Heart right ventricle (tissue), 16 donors: ENCODE measurements at regions not wholly inside any gene's neighbourhood (a gene's known extent, or its start where the extent isn't known, plus 50 kb on each side); places are given as distances from the start of the nearest gene placed in this dataset.

ENCODE experiments used
- ATAC-seq, 8 donors: fragments of 200-7000 bp; cut with Tn5 transposase; one replicate each; pipeline ENCODE4 v1.9.1; 2020; ENCODE audit warnings: mild to moderate bottlenecking in 8 of 8, moderate library complexity in 8 of 8, moderate number of reproducible peaks in 1 of 8
- DNase-seq, 2 donors: peaks; one replicate each; pipeline ENCODE4 v3.0.0-alpha.2; 2020
- H3K27ac ChIP-seq, 10 donors: fragments of 200-600 bp; sonication (generic) in 2 of 10; one replicate each; pipeline versions ENCODE4 v1.5.0 to v1.8.0; 2020 to 2022; ENCODE audit warnings: mild to moderate bottlenecking in 3 of 10
- H3K27me3 ChIP-seq, 7 donors: fragments of 200-600 bp; one replicate each; pipeline ENCODE4 v1.8.0; 2021 to 2022; ENCODE audit warnings: mild to moderate bottlenecking in 2 of 7
- H3K36me3 ChIP-seq, 9 donors: fragments of 200-600 bp; sonication (generic) in 1 of 9; one replicate each; pipeline versions ENCODE4 v1.5.0 to v1.8.0; 2020 to 2022; ENCODE audit warnings: mild to moderate bottlenecking in 2 of 9
- H3K4me1 ChIP-seq, 9 donors: fragments of 200-600 bp; sonication (generic) in 1 of 9; one replicate each; pipeline versions ENCODE4 v1.5.0 to v1.8.0; 2020 to 2022; ENCODE audit warnings: mild to moderate bottlenecking in 4 of 9
- H3K4me3 ChIP-seq, 10 donors: fragments of 200-600 bp; sonication (generic) in 2 of 10; one replicate each; pipeline versions ENCODE4 v1.5.0 to v1.8.0; 2020 to 2022; ENCODE audit warnings: mild to moderate bottlenecking in 7 of 10, moderate library complexity in 2 of 10
- H3K9me3 ChIP-seq, 11 donors: fragments of 200-600 bp in 10 of 11; sonication (generic) in 2 of 11; one replicate each; pipeline versions ENCODE4 v1.5.0 to v1.8.0; 2013 to 2022; ENCODE audit warnings: mild to moderate bottlenecking in 2 of 11, control low read depth in 1 of 11, moderate library complexity in 1 of 11
- CTCF ChIP-seq, 9 donors: fragments of 200-600 bp; sonication (generic) in 2 of 9; IDR thresholded peaks; one replicate each; pipeline versions ENCODE4 v1.5.0 to v1.8.0; 2021 to 2022; ENCODE audit warnings: antibody characterized with exemption in 9 of 9, mild to moderate bottlenecking in 5 of 9, moderate library complexity in 1 of 9
- WGBS, 2 donors: extraction: QIAGEN DNeasy Blood & Tissue Kit; methylation state at CpG; one replicate each; pipeline ENCODE4 v1.1.7; 2013; ENCODE audit warnings: inconsistent platforms in 1 of 2; 5-methylcytosine and 5-hydroxymethylcytosine counted together
- intact Hi-C, 10 donors: fragments of 100-400 bp; cut with DNase I; formaldehyde crosslinking; loops; one replicate each; pipeline versions ENCODE4 v1.11.1 to v1.14.2; 2022
- donor health status: Arrhythmogenic right ventricular cardiomyopathy.
- donor health status: ischemic (EF 13 %, LVEDD 7.1; RV severe dilation, severe dysfunction).
- donor health status: healthy with polysubstance abuse.
- donor health status: DM: no; HTN: yes; CAD: no.
- donor health status: DM: no; HTN: no; CAD: no.
- donor health status: ischemic (EF 25% LVEDD 6.9; RV normal size, moderate dysfunction).
- donor health status: ischemic (EF 25% LVEDD 5.7; RV mildly dilated, moderate dysfunction).
- donor health status: healthy.
- donor health status: DM: yes; HTN: yes; CAD: no.
- donor health status: Ischemic cardiomyopathy.
- donor health status: ischemic (EF 35%, LVEDD 5.7; RV mildly dilated, moderate dysfunction).
- donor health status: nonischemic (EF 11% LVEDD 7.7; RV severe dilation, severe dysfunction).
- donor health status: DM: yes; HTN: yes; CAD: no.
- donor health status: PGD.
- donor health status: ischemic (EF 29% LVEDD 5.4; RV normal size, mild dysfunction).
- donor health status: nonischemic (EF 23%, LVEDD 6.1; RV moderate dilation, normal function).

DNA sequence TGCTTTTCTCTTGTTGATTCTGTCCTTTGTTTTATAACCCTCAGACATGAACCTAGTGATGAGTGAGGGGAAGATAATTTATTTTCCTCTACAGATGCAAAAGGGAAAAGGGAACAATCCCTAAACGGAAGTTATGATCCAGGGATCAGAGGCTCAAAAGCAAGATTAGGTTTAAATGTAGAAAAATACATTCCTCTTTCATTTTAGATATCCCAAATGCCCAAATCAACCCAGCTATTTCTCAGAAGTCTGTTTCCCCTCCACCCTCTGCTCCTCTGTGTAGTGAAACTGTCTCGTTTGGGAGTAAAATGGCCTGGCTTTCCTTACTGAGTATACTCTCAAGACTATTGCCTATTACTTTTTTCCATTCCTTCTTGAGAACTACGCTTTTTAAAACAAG lies 97.1 kb downstream of the PRL start:
- Histone ChIP-seq H3K27me3 (no peaks in the 10 kb centered on the region), H3K4me1 (no peaks in the 10 kb centered on the region), H3K9me3 (no peaks in the 10 kb centered on the region), H3K36me3 (no peaks in the 10 kb centered on the region), H3K4me3 (no peak overlapping the region), H3K27ac (no peak overlapping the region)
- WGBS, 2 donors: 80 to 81% methylated on average over 3 of the region's 3 CpGs
- ATAC-seq: no peak
- TF ChIP-seq CTCF (IDR thresholded peaks at IDR 0.05): no peak
- intact Hi-C loops: no loop called here
- no peak for DNase-seq

DNA sequence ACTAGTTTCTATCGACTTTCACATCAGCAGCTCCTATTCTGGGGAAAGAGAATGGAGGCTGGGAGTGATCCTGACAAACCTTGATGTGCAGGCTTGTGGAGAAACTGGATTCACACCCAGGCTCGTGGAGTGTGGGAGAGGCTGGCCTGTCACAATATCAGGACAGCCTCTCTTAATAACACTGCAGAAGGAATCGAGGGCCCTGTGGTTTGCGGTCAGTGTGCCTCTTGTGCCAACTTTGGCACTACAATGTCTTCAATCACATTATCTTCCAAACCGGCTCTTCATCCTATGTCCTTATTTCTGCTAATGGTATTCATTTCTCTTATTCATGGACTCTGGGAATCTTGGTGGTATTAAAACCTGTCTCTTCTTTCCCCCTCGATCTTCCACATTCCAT lies 92.7 kb downstream of the PRL start:
- ATAC-seq: no peak
- Histone ChIP-seq H3K4me3 (no peak overlapping the region), H3K4me1 (no peaks in the 10 kb centered on the region), H3K9me3 (no peaks in the 10 kb centered on the region), H3K27me3 (no peaks in the 10 kb centered on the region), H3K27ac (no peak overlapping the region), H3K36me3 (no peaks in the 10 kb centered on the region)
- DNase-seq: no peak
- intact Hi-C loops: no loop called here
- no peak for TF ChIP-seq CTCF (IDR thresholded peaks at IDR 0.05)
- whole genome bisulfite sequencing, 2 donors: 78 to 93% methylated on average over 6 of the region's 6 CpGs

GRCh38 chr6:22205266-22205665 lies 91.6 kb downstream of the PRL start:
- no peak for TF ChIP-seq CTCF (IDR thresholded peaks at IDR 0.05)
- H3K4me3 ChIP-seq: no peak overlapping the region
- no peaks in the 10 kb centered on the region for H3K9me3 ChIP-seq
- no peak for DNase-seq
- H3K4me1 ChIP-seq: no peaks in the 10 kb centered on the region
- intact Hi-C loops: no loop called here
- ATAC-seq: no peak
- H3K27me3 ChIP-seq: no peaks in the 10 kb centered on the region
- H3K36me3 ChIP-seq: no peaks in the 10 kb centered on the region
- H3K27ac ChIP-seq: no peak overlapping the region
- 35 to 88% methylated on average over 1 of the region's 1 CpG for WGBS, 2 donors

GRCh38 chr6:22206106-22206505 lies 90.7 kb downstream of the PRL start:
- no peak overlapping the region for H3K27ac ChIP-seq
- intact Hi-C loops: no loop called here
- H3K9me3 ChIP-seq: no peaks in the 10 kb centered on the region
- ATAC-seq (no peak), DNase-seq (no peak)
- no peaks in the 10 kb centered on the region for H3K4me1 ChIP-seq
- H3K4me3 ChIP-seq: no peak overlapping the region
- WGBS, 2 donors: 94 to 95% methylated on average over 5 of the region's 5 CpGs
- TF ChIP-seq CTCF (IDR thresholded peaks at IDR 0.05): no peak
- no peaks in the 10 kb centered on the region for H3K27me3 ChIP-seq
- H3K36me3 ChIP-seq: no peaks in the 10 kb centered on the region

DNA sequence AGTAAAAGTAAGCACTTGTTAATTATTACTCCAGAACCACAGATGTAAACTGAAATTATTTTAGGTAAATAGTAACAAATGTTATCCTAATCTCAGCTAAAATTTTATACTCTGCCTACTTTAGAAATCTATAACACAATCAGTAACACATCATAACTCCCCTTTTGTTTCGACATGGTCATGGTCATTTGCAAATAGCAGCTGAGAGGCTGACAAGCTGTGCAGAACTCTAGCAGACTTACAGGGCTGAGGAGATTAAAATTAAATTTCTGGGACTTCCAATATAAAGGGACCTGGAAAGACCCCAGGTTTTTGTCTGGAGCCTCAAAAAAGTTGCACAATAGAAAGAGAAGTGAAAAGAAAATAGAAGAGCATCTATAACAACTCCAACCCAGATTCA lies 88.8 kb downstream of the PRL start:
- ATAC-seq: no peak
- no peaks in the 10 kb centered on the region for H3K9me3 ChIP-seq
- no peaks in the 10 kb centered on the region for H3K36me3 ChIP-seq
- H3K27me3 ChIP-seq: no peaks in the 10 kb centered on the region
- no peak overlapping the region for H3K4me3 ChIP-seq
- H3K4me1 ChIP-seq: no peaks in the 10 kb centered on the region
- TF ChIP-seq CTCF (IDR thresholded peaks at IDR 0.05): no peak
- WGBS, 2 donors: 77 to 90% methylated on average over 1 of the region's 1 CpG
- no peak overlapping the region for H3K27ac ChIP-seq
- intact Hi-C loops: no loop called here
- DNase-seq: no peak
